K562 (cell line): ENCODE measurements at regions not wholly inside any gene's neighbourhood (a gene's known extent, or its start where the extent isn't known, plus 50 kb on each side); places are given as distances from the start of the nearest gene placed in this dataset.

Experiments
- EP300 ChIP-seq: IDR thresholded peaks from 2 replicates; pipeline ENCODE4 v1.6.1; 2012; ENCODE audit warnings: low read length, improper control_type of control experiment
- FOXK2 ChIP-seq, 2 experiments: fragments of 450-650 bp; IDR thresholded peaks in 1 of 2; conservative IDR thresholded peaks in 1 of 2; 2 replicates each; pipeline ENCODE4 v1.6.1; 2016; ENCODE audit warnings: low read depth in 2 of 2, mild to moderate bottlenecking in 1 of 2
- FOXP1 ChIP-seq: sonication (generic); formaldehyde crosslinking; IDR thresholded peaks from 2 replicates; pipeline ENCODE4 v1.8.0; 2022; ENCODE audit warnings: mild to moderate bottlenecking, missing genetic modification reagents
- MAZ ChIP-seq, 2 experiments: fragments of 450-650 bp in 1 of 2; sonication (generic) in 1 of 2; formaldehyde crosslinking; IDR thresholded peaks in 1 of 2; conservative IDR thresholded peaks in 1 of 2; 2 replicates each; pipeline versions ENCODE4 v1.4.0 to v1.5.0; 2020; ENCODE audit warnings: mild to moderate bottlenecking in 1 of 2, missing genetic modification reagents in 1 of 2
- RNF2 ChIP-seq: sonication (generic); IDR thresholded peaks from 2 replicates; pipeline ENCODE4 v1.6.1; 2016
- ZNF282 ChIP-seq: sonication (generic); formaldehyde crosslinking; IDR thresholded peaks from 2 replicates; pipeline ENCODE4 v1.8.1; 2023; ENCODE audit warnings: missing genetic modification reagents
- TF ChIP-seq, protein P1 (sequence below), 3 experiments: IDR thresholded peaks in 2 of 3; conservative IDR thresholded peaks in 1 of 3; 2 replicates each; pipeline ENCODE4 v1.5.1; 2011 to 2012; ENCODE audit warnings: low read length in 3 of 3, mild to moderate bottlenecking in 3 of 3, control low read depth in 2 of 3, improper control_type of control experiment in 1 of 3, inconsistent platforms in 1 of 3, low read depth in 1 of 3, mixed read lengths in 1 of 3, moderate library complexity in 1 of 3; ENCODE audit not compliant: insufficient read depth in 2 of 3
- TF ChIP-seq, protein P2 (sequence below): sonication (generic); formaldehyde crosslinking; IDR thresholded peaks from 2 replicates; pipeline ENCODE4 v1.8.1; 2022; ENCODE audit warnings: missing genetic modification reagents

GRCh38 chr2:6657136-6657535 is 208.6 kb downstream of the CMPK2 start:
- TF ChIP-seq, protein P1, sequence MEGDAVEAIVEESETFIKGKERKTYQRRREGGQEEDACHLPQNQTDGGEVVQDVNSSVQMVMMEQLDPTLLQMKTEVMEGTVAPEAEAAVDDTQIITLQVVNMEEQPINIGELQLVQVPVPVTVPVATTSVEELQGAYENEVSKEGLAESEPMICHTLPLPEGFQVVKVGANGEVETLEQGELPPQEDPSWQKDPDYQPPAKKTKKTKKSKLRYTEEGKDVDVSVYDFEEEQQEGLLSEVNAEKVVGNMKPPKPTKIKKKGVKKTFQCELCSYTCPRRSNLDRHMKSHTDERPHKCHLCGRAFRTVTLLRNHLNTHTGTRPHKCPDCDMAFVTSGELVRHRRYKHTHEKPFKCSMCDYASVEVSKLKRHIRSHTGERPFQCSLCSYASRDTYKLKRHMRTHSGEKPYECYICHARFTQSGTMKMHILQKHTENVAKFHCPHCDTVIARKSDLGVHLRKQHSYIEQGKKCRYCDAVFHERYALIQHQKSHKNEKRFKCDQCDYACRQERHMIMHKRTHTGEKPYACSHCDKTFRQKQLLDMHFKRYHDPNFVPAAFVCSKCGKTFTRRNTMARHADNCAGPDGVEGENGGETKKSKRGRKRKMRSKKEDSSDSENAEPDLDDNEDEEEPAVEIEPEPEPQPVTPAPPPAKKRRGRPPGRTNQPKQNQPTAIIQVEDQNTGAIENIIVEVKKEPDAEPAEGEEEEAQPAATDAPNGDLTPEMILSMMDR (IDR thresholded peaks at IDR 0.05 in 2 of 3, conservative IDR thresholded peaks at IDR 0.05 in 1 of 3; ENCODE audit: insufficient read depth in 2 of 3, low read depth in 1 of 3, low read length in 3 of 3): no peak
- TF ChIP-seq RNF2: no peak
- no peak for TF ChIP-seq ZNF282 (CRISPR knock-in tag)
- no peak for TF ChIP-seq FOXP1
- TF ChIP-seq EP300: no peak
- no peak for TF ChIP-seq MAZ (CRISPR knock-in tag; conservative IDR thresholded peaks at IDR 0.05 in 1 of 2, IDR thresholded peaks at IDR 0.05 in 1 of 2)
- TF ChIP-seq, protein P2, sequence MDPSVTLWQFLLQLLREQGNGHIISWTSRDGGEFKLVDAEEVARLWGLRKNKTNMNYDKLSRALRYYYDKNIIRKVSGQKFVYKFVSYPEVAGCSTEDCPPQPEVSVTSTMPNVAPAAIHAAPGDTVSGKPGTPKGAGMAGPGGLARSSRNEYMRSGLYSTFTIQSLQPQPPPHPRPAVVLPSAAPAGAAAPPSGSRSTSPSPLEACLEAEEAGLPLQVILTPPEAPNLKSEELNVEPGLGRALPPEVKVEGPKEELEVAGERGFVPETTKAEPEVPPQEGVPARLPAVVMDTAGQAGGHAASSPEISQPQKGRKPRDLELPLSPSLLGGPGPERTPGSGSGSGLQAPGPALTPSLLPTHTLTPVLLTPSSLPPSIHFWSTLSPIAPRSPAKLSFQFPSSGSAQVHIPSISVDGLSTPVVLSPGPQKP: no peak
- no peak for TF ChIP-seq FOXK2 (conservative IDR thresholded peaks at IDR 0.05 in 1 of 2, IDR thresholded peaks at IDR 0.05 in 1 of 2; ENCODE audit: low read depth in 2 of 2)
